ENCODE measurements at regions not wholly inside any gene's neighbourhood (a gene's known extent, or its start where the extent isn't known, plus 50 kb on each side); places are given as distances from the start of the nearest gene placed in this dataset.

DNA sequence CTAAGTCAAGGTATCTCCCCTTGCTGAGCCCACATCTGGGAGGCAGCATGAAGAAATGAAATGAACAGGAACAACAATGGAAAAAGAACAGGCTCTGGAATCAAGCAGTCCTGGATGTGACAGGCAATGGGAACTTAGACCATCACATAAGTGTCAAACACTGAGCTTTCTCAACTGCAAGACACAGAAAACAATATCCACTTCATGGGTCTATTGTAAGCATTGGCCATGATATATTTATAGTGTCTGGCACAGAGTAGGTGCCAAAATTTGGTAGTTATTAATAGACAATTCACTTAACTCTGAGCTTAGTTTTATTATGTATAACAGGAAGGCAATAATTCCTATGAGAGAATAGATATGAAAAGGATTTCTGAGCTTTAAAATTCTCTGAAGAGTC is 64.1 kb upstream of the ATP1B1 start:
- Mint-ChIP-seq H3K36me3 (ENCODE audit: unreplicated experiment) (peaks cover 5% of the 10 kb centered on the region), H3K4me1 (ENCODE audit: low read depth, unreplicated experiment) (peaks cover 5% of the 10 kb centered on the region), H3K4me3 (ENCODE audit: unreplicated experiment) (no peak overlapping the region), H3K9me3 (ENCODE audit: unreplicated experiment) (peaks cover 3% of the 10 kb centered on the region), H3K27ac (ENCODE audit: unreplicated experiment) (no peak overlapping the region), H3K27me3 (ENCODE audit: unreplicated experiment) (no peaks in the 10 kb centered on the region)
- DNase-seq, result no peak
- TF ChIP-seq, protein P1, sequence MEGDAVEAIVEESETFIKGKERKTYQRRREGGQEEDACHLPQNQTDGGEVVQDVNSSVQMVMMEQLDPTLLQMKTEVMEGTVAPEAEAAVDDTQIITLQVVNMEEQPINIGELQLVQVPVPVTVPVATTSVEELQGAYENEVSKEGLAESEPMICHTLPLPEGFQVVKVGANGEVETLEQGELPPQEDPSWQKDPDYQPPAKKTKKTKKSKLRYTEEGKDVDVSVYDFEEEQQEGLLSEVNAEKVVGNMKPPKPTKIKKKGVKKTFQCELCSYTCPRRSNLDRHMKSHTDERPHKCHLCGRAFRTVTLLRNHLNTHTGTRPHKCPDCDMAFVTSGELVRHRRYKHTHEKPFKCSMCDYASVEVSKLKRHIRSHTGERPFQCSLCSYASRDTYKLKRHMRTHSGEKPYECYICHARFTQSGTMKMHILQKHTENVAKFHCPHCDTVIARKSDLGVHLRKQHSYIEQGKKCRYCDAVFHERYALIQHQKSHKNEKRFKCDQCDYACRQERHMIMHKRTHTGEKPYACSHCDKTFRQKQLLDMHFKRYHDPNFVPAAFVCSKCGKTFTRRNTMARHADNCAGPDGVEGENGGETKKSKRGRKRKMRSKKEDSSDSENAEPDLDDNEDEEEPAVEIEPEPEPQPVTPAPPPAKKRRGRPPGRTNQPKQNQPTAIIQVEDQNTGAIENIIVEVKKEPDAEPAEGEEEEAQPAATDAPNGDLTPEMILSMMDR (IDR thresholded peaks at IDR 0.05; ENCODE audit: partially characterized antibody, unreplicated experiment), result no peak

DNA sequence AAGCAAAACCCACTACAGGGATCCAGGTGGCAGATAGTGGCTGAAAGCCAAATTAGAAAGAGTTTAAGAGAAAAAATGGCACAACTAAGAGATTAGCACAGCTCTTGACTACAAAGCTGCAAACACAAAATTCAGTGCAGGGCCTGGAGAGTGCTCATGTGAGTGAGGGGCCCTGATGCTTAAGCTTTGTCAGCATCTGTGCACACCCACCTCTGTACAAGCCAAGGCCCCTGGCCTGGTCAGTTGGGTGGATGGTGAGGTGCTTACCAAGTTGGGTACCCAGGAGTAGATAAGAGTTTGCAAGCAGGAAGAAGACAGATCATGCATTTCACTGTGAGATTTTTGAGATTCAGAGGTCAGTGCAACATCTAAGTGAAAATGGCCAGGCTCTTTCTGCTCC is 62.7 kb upstream of the ATP1B1 start:
- Mint-ChIP-seq H3K36me3 (ENCODE audit: unreplicated experiment) (peaks cover 5% of the 10 kb centered on the region), H3K4me3 (ENCODE audit: unreplicated experiment) (no peak overlapping the region)
- no peak for DNase-seq

DNA sequence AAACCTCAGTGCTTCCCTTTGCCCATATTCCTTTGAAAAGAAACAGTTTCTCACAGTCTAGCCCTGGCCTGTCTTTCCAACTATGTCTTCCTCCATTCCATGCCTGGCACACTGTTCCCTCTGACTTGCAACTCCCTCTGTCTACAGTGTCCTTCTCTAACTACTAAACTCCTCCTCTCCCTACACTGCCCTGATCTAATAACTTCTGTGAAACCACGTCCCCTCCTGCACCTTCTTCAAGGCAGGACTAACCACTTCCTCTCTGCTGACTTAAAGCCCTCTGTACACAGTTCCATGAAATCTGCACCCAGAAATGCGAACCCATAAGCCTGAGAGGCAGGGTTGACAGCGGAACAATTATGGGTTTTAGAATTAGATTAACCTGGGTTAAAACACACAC is 62.2 kb upstream of the ATP1B1 start:
- H3K27ac Mint-ChIP-seq (ENCODE audit: unreplicated experiment), result no peak overlapping the region
- DNase-seq, result no peak
- peaks cover 5% of the 10 kb centered on the region for H3K36me3 Mint-ChIP-seq (ENCODE audit: unreplicated experiment)
- peaks cover 3% of the 10 kb centered on the region for H3K9me3 Mint-ChIP-seq (ENCODE audit: unreplicated experiment)
- TF ChIP-seq, protein P1 (IDR thresholded peaks at IDR 0.05; ENCODE audit: partially characterized antibody, unreplicated experiment), result no peak
- no peak overlapping the region for H3K4me3 Mint-ChIP-seq (ENCODE audit: unreplicated experiment)
- no peaks in the 10 kb centered on the region for H3K27me3 Mint-ChIP-seq (ENCODE audit: unreplicated experiment)
- H3K4me1 Mint-ChIP-seq (ENCODE audit: low read depth, unreplicated experiment), result peaks cover 13% of the 10 kb centered on the region

More for the DNA sequence above, 62.7 kb upstream of the ATP1B1 start:
- Mint-ChIP-seq H3K27ac (ENCODE audit: unreplicated experiment) (no peak overlapping the region), H3K27me3 (ENCODE audit: unreplicated experiment) (no peaks in the 10 kb centered on the region), H3K4me1 (ENCODE audit: low read depth, unreplicated experiment) (peaks cover 8% of the 10 kb centered on the region), H3K9me3 (ENCODE audit: unreplicated experiment) (peaks cover 3% of the 10 kb centered on the region)
- TF ChIP-seq, protein P1 (IDR thresholded peaks at IDR 0.05; ENCODE audit: partially characterized antibody, unreplicated experiment), result no peak

DNA sequence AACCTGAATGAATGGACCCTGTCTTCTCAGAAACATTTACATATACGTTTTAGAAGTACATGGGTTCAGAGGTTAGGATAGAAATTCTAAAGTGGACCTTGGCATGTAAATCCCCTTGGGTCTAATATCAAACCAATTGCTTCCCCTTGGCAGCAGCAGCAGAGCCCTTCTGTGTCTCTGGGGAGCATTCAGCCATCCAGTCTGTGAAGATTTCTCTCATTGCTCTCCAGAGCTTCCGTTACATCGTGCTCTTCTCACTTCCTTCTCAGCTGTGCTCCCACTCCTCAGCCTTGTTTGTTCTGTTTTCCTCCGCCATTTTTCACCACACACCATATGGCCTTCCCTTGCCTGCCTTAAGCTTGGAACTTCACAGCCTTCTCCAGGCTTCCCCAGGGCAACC is 61.5 kb upstream of the ATP1B1 start:
- Mint-ChIP-seq H3K9me3 (ENCODE audit: unreplicated experiment) (peaks cover 3% of the 10 kb centered on the region), H3K4me1 (ENCODE audit: low read depth, unreplicated experiment) (peaks cover 13% of the 10 kb centered on the region), H3K36me3 (ENCODE audit: unreplicated experiment) (peaks cover 5% of the 10 kb centered on the region), H3K27ac (ENCODE audit: unreplicated experiment) (no peak overlapping the region), H3K27me3 (ENCODE audit: unreplicated experiment) (no peaks in the 10 kb centered on the region), H3K4me3 (ENCODE audit: unreplicated experiment) (no peak overlapping the region)
- no peak for DNase-seq
- TF ChIP-seq, protein P1 (IDR thresholded peaks at IDR 0.05; ENCODE audit: partially characterized antibody, unreplicated experiment), result no peak

DNA sequence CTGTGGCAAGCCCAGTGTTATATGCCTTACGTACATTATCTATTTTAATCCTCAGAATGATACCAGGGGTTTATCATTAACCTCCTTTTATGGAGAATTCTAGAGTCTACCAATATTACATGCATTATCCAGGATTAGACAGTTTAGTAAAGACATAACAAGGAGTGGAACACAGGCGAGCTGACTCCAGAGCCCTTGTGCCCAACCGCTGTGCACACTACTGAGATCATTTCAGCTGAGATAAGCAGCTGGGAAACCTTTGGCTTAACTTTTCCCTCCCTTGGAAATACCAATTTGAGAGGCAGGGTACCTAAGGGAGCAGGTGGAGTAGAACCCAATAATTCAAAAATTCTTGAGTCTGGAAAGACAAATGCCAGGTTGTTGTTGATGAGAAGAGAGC is 59.8 kb upstream of the ATP1B1 start:
- H3K27ac Mint-ChIP-seq (ENCODE audit: unreplicated experiment), result no peak overlapping the region
- H3K4me3 Mint-ChIP-seq (ENCODE audit: unreplicated experiment), result no peak overlapping the region
- no peak for DNase-seq
- peaks cover 4% of the 10 kb centered on the region for H3K9me3 Mint-ChIP-seq (ENCODE audit: unreplicated experiment)
- H3K36me3 Mint-ChIP-seq (ENCODE audit: unreplicated experiment), result peaks cover 5% of the 10 kb centered on the region
- TF ChIP-seq, protein P1 (IDR thresholded peaks at IDR 0.05; ENCODE audit: partially characterized antibody, unreplicated experiment), result no peak
- H3K27me3 Mint-ChIP-seq (ENCODE audit: unreplicated experiment), result no peaks in the 10 kb centered on the region
- H3K4me1 Mint-ChIP-seq (ENCODE audit: low read depth, unreplicated experiment), result peaks cover 13% of the 10 kb centered on the region

Measured in glutamatergic neuron (in vitro differentiated cells).